Neutrophil (primary cell): ENCODE measurements at regions not wholly inside any gene's neighbourhood (a gene's known extent, or its start where the extent isn't known, plus 50 kb on each side); places are given as distances from the start of the nearest gene placed in this dataset.

Experiments used
- H3K27ac ChIP-seq: fragments of 200-600 bp; sonication (generic); 2 replicates; pipeline ENCODE4 v1.5.1; 2016; ENCODE audit warnings: mild to moderate bottlenecking, moderate library complexity
- H3K27me3 ChIP-seq: fragments of 200-600 bp; sonication (generic); 2 replicates; pipeline ENCODE4 v1.6.0; 2016; ENCODE audit warnings: mild to moderate bottlenecking
- H3K36me3 ChIP-seq: fragments of 200-600 bp; sonication (generic); 2 replicates; pipeline ENCODE4 v1.5.1; 2017
- H3K4me1 ChIP-seq, 2 experiments: fragments of 200-600 bp in 1 of 2; sonication (generic) in 1 of 2; 1 replicate in 1 of 2; 2 replicates in 1 of 2; pipeline versions ENCODE4 v1.5.1 to v1.6.1; 2013 to 2016; ENCODE audit warnings: low read depth in 1 of 2, low read length in 1 of 2, mild to moderate bottlenecking in 1 of 2, moderate library complexity in 1 of 2; ENCODE audit not compliant: control insufficient read depth in 1 of 2, insufficient read depth in 1 of 2
- H3K4me3 ChIP-seq, 2 experiments: fragments of 200-600 bp in 1 of 2; sonication (generic) in 1 of 2; 1 replicate in 1 of 2; 2 replicates in 1 of 2; pipeline ENCODE4 v1.5.1; 2013 to 2016; ENCODE audit warnings: low read depth in 1 of 2, low read length in 1 of 2, mild to moderate bottlenecking in 1 of 2, moderate library complexity in 1 of 2
- H3K9me3 ChIP-seq: fragments of 200-600 bp; sonication (generic); 2 replicates; pipeline ENCODE4 v1.5.1; 2016
- TF ChIP-seq, protein P1 (sequence below): fragments of 200-600 bp; sonication (generic); IDR thresholded peaks from 2 replicates; pipeline ENCODE4 v1.5.1; 2016; ENCODE audit warnings: antibody characterized with exemption

DNA sequence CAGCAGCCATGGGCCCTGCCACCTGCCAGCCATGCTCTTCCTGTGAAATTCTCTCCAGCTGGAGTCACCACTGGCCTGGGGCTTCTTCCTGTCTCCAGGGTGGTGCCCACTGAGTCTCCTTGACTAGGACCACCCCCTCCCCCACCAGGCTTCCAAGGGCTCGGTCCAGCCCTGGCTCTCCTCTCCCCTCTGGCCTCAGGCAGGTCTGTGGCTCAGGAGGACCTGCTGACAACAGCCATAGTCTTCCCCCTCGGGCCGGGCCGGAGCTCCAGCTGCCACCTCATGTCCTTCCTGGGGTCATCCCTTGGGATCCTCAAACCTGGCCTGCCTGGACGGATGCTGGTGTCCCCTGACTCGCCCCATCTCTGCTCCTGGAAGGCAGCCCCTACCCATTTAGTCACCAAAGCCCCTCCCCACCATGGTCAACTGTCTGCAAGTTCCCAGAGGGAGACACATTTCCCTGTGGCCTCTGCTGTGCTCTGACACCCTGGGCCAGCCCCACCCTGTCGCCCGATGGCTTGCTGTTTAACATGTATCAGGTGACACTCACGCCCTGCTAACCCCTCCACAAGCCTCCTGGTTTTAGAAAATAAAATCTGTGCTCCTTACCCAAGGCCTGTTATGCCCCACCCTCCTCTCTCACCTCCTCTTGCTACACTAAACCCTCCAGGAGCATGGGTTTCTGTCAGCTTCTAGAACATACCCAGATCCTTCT, 186.2 kb downstream of the RBFOX3 start:
- H3K36me3 ChIP-seq = no peaks in the 10 kb centered on the region
- TF ChIP-seq, protein P1, sequence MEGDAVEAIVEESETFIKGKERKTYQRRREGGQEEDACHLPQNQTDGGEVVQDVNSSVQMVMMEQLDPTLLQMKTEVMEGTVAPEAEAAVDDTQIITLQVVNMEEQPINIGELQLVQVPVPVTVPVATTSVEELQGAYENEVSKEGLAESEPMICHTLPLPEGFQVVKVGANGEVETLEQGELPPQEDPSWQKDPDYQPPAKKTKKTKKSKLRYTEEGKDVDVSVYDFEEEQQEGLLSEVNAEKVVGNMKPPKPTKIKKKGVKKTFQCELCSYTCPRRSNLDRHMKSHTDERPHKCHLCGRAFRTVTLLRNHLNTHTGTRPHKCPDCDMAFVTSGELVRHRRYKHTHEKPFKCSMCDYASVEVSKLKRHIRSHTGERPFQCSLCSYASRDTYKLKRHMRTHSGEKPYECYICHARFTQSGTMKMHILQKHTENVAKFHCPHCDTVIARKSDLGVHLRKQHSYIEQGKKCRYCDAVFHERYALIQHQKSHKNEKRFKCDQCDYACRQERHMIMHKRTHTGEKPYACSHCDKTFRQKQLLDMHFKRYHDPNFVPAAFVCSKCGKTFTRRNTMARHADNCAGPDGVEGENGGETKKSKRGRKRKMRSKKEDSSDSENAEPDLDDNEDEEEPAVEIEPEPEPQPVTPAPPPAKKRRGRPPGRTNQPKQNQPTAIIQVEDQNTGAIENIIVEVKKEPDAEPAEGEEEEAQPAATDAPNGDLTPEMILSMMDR = no peak
- no peaks in the 10 kb centered on the region for H3K4me1 ChIP-seq
- H3K9me3 ChIP-seq = no peaks in the 10 kb centered on the region
- no peak overlapping the region for H3K4me3 ChIP-seq
- H3K27me3 ChIP-seq = peaks cover under 1% of the 10 kb centered on the region
- no peak overlapping the region for H3K27ac ChIP-seq

DNA sequence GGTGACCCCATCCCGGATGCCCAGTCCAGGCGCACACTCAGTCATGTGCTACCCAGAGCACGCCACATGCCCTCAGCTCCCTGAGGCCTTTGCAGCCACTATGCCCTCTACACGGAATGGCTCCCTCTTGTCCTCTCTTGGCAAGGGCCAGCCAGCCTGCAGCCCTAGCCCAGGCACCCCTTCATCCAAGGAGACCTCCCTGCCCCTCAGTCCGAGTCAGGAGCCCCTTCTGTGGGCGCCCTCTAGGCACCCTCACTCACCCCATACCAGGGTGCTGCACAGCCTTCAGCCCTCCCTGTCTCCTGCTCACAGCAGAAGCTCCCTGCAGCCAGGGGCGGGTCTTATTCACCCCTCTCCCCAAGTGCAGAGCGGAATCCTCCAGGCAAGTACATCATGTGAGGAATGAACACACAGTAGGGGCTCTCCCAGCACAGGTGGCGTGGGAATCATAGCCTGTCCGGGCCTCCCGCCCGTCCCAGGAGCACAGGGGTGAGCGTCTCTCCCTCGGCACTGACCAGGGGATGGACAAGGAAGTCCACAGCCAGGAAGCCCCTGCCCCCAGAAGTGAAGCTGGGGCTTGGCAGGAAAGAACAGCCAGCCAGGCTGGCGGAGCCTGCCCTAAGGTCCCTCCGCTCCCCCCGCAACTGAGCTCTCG, 186.9 kb downstream of the RBFOX3 start:
- Histone ChIP-seq H3K4me3 (no peak overlapping the region), H3K36me3 (no peaks in the 10 kb centered on the region), H3K9me3 (no peaks in the 10 kb centered on the region), H3K27me3 (no peaks in the 10 kb centered on the region), H3K27ac (no peak overlapping the region), H3K4me1 (no peaks in the 10 kb centered on the region)
- TF ChIP-seq, protein P1 = no peak

DNA sequence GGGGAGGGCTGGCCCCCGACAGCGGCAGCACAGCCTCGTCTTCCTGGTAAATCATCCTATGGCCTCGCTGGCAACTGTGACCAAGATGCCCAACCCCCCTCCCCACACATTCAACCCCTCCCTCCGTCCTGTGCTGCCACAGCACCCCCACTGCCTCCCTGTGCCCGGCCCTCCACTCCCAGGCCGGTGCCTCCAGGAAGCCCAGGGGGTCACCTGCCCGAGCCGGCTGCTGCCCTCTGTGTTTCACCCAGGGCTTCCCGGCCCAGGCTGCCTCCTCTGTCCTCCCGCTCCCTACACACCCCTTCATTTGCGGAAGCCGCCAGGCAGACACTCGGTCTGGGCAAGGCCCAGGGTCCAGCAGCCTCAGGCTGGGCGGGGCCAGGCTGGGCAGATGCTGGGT, 188.6 kb downstream of the RBFOX3 start:
- no peaks in the 10 kb centered on the region for H3K36me3 ChIP-seq
- no peaks in the 10 kb centered on the region for H3K27me3 ChIP-seq
- TF ChIP-seq, protein P1 = no peak
- H3K4me3 ChIP-seq = no peak overlapping the region
- H3K4me1 ChIP-seq = no peaks in the 10 kb centered on the region
- H3K9me3 ChIP-seq = no peaks in the 10 kb centered on the region
- H3K27ac ChIP-seq = no peak overlapping the region

DNA sequence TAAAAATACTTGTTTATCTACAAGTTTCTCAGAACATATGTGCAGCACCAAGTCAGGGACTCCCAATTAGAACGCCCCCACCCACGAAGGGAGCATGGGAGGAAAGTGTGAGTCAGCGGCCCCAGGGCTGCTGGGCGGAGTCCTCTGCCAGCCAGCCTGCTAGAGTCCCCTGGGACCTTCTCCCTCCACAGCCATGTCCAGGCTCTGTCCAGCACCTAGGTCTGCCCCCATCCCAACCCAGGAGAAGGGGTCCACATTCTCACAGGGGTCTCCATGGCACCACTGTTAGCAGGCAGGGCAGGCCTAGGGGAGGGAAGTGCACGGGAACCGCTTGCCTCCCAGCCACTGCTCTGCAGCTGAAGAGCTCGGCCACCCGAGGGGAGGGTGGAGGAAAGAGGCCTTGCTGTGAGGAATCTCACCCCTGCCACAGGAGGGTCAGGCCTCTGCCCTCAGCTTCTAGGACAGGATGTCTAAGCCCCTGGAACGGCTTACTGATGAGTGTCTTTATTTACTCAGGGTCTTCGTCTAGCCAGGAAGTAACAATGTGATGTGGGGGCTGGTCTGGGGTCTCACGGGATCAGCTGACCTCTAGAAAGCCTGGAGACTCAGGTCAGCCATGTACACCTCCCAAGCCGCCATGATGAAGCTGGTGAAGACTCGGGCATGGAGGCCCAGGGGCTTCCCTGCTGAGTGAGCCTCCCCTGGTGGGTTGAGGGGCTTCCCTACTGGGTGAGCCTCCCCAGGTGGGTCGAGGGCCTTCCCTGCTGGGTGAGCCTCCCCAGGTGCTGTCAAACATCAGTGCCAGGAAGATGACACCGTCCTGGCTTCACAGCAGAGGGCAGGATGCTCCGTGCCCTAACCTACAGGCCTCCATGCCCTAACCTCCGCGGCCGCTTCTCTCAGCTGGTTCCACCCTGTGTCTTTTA, 190.3 kb downstream of the RBFOX3 start:
- TF ChIP-seq, protein P1 = no peak
- Histone ChIP-seq H3K27ac (no peak overlapping the region), H3K4me1 (no peaks in the 10 kb centered on the region), H3K36me3 (no peaks in the 10 kb centered on the region), H3K27me3 (peaks cover 7% of the 10 kb centered on the region), H3K4me3 (no peak overlapping the region), H3K9me3 (no peaks in the 10 kb centered on the region)

DNA sequence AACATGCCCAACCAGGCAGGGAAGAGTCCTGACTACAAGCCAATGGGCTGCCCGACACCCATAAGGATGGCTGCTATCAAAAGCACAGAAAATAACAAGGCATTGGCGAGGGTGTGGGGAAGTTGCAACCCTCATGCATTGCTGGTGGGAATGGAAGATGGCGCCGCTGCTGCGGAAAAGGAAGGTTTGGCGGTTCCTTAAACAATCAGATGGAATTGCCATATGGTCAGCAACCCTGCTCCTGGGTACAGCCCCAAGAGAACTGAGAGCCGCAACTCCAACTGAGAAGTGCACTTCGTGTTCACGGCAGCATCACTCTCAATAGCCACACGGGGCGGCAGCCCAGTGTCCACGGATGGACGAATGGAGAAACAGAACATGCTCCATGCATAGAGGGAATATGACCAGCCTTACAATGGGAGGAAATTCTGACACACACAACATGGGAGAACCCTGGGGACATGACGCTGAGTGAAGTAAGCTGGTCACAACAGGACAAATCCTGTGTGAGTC, 193.3 kb downstream of the RBFOX3 start:
- H3K4me1 ChIP-seq = no peaks in the 10 kb centered on the region
- H3K4me3 ChIP-seq = no peak overlapping the region
- no peaks in the 10 kb centered on the region for H3K9me3 ChIP-seq
- TF ChIP-seq, protein P1 = no peak
- no peaks in the 10 kb centered on the region for H3K36me3 ChIP-seq
- H3K27me3 ChIP-seq = peaks cover 29% of the 10 kb centered on the region
- H3K27ac ChIP-seq = no peak overlapping the region
